GM12872 (cell line): ENCODE measurements at regions not wholly inside any gene's neighbourhood (a gene's known extent, or its start where the extent isn't known, plus 50 kb on each side); places are given as distances from the start of the nearest gene placed in this dataset.

Experiments
- CTCF ChIP-seq: IDR thresholded peaks from 3 replicates; pipeline ENCODE4 v1.5.1; 2011; ENCODE audit warnings: low read depth, mild to moderate bottlenecking, low read length, moderate library complexity; ENCODE audit not compliant: insufficient read depth

- no peak for TF ChIP-seq CTCF
Measured at GRCh38 chr13:99071211-99071610, 93.3 kb upstream of the DOCK9 start.

- TF ChIP-seq CTCF = no peak
Measured at GRCh38 chr13:99071666-99072065, 93.8 kb upstream of the DOCK9 start.

GRCh38 chr13:99072356-99072755, 94.5 kb upstream of the DOCK9 start:
- no peak for TF ChIP-seq CTCF

- TF ChIP-seq CTCF = no peak
Measured at GRCh38 chr13:99072941-99073340, 95.1 kb upstream of the DOCK9 start.

- no peak for TF ChIP-seq CTCF
Measured at GRCh38 chr13:99074693-99075092, 96.8 kb upstream of the DOCK9 start.

GRCh38 chr13:99075268-99076191, 97.7 kb upstream of the DOCK9 start:
- no peak for TF ChIP-seq CTCF

GRCh38 chr13:99078017-99078771, 100.3 kb upstream of the DOCK9 start:
- TF ChIP-seq CTCF = no peak
